NB4 (cell line): ENCODE measurements at regions not wholly inside any gene's neighbourhood (a gene's known extent, or its start where the extent isn't known, plus 50 kb on each side); places are given as distances from the start of the nearest gene placed in this dataset.

ENCODE experiments used
- MAX ChIP-seq: IDR thresholded peaks from 2 replicates; pipeline ENCODE4 v1.6.1; 2011; ENCODE audit warnings: low read depth, low read length
- POLR2A ChIP-seq: IDR thresholded peaks from 2 replicates; pipeline ENCODE4 v1.6.1; 2011; ENCODE audit warnings: mild to moderate bottlenecking; ENCODE audit not compliant: insufficient read length; ENCODE audit errors: extremely low read depth
- TF ChIP-seq, protein P1 (sequence below): IDR thresholded peaks from one replicate; pipeline ENCODE4 v1.5.1; 2012; ENCODE audit warnings: low read depth, low read length

DNA sequence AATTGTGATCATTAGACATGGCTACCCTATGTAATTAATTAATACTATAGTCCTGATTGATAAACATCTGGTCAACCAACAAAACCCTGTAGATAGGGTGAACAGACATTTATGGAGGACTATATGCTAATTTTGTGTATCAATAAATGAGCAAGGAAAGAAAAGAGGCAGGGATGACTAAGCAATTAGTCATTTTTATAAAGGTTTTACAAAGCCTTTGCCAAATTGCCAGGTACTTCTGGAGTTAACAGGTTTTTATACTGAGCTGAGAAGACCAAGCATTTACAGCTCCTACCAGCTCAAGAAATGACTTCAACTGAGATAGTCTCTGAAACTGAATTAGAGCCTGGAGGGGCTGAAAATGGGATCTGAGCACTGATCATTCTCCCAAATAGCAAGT is 186.8 kb upstream of the PRR20A start:
- TF ChIP-seq, protein P1, sequence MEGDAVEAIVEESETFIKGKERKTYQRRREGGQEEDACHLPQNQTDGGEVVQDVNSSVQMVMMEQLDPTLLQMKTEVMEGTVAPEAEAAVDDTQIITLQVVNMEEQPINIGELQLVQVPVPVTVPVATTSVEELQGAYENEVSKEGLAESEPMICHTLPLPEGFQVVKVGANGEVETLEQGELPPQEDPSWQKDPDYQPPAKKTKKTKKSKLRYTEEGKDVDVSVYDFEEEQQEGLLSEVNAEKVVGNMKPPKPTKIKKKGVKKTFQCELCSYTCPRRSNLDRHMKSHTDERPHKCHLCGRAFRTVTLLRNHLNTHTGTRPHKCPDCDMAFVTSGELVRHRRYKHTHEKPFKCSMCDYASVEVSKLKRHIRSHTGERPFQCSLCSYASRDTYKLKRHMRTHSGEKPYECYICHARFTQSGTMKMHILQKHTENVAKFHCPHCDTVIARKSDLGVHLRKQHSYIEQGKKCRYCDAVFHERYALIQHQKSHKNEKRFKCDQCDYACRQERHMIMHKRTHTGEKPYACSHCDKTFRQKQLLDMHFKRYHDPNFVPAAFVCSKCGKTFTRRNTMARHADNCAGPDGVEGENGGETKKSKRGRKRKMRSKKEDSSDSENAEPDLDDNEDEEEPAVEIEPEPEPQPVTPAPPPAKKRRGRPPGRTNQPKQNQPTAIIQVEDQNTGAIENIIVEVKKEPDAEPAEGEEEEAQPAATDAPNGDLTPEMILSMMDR, result no peak
- TF ChIP-seq POLR2A, result no peak
- TF ChIP-seq MAX, result no peak
